Dendritic cell treated with granulocyte-macrophage colony-stimulating factor and Interleukin-4, amounts not matched to agents 40 ng/mL and 50 ng/mL, for 4 days (primary cell): ENCODE measurements at regions not wholly inside any gene's neighbourhood (a gene's known extent, or its start where the extent isn't known, plus 50 kb on each side); places are given as distances from the start of the nearest gene placed in this dataset.

ENCODE experiments used
- H3K27ac Mint-ChIP-seq: one replicate; pipeline ENCODE4 v1.8.0; 2022; ENCODE audit warnings: mild to moderate bottlenecking, mixed read lengths
- H3K27me3 Mint-ChIP-seq: one replicate; pipeline ENCODE4 v1.8.0; 2022; ENCODE audit warnings: mild to moderate bottlenecking, mixed read lengths
- H3K36me3 Mint-ChIP-seq: one replicate; pipeline ENCODE4 v1.8.0; 2022; ENCODE audit warnings: low read depth, mixed read lengths
- H3K4me1 Mint-ChIP-seq: one replicate; pipeline ENCODE4 v1.8.0; 2022; ENCODE audit warnings: low read depth, mixed read lengths
- H3K4me3 Mint-ChIP-seq: one replicate; pipeline ENCODE4 v1.8.0; 2022; ENCODE audit warnings: mild to moderate bottlenecking, moderate library complexity, mixed read lengths
- H3K9me3 Mint-ChIP-seq: one replicate; pipeline ENCODE4 v1.8.0; 2022; ENCODE audit warnings: mixed read lengths
- intact Hi-C: fragments of 100-400 bp; cut with micrococcal nuclease; formaldehyde crosslinking; loops from one replicate; pipeline ENCODE4 v1.15.0; 2022

DNA sequence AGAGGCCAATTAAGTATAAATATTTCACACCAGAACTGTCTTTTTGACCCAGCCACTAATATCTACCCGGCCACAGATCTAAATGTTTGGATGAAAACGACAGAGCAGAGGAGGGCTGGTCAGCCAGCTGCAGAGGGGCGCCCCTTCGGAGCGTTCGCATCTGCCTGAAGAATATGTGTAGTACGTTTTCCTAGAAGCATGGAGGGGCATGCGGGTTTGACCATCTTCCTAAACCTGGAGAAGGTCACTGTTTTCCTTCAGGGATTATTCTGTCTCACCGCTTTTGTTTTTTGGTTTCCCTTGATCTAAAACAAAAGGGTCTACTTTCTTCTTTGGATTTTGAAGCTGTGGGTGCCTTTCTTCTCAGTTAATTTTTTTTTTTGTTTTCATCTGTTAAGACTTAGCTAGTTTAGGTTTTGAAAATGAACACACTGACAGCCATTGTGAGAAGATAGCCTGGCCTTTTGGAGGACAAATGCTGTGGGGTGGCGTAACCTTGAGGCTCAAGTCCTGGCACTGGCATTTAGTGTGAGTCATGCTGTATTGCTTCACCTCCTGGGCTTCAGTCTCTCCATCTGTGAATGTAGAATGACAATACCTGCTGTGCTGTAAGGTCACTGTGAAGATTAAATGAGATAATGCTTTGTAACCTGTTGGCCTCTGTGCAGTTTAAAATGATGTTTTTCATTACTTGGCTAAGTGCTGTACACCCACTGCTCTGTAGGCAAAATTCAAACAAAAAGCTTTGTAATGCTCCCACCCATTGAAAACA is 74.1 kb upstream of the IRF2BP2 start:
- H3K36me3 Mint-ChIP-seq: peaks cover 8% of the 10 kb centered on the region
- H3K27me3 Mint-ChIP-seq: no peaks in the 10 kb centered on the region
- H3K9me3 Mint-ChIP-seq: peaks cover 9% of the 10 kb centered on the region
- H3K4me1 Mint-ChIP-seq: peaks cover 8% of the 10 kb centered on the region
- H3K27ac Mint-ChIP-seq: peak overlapping the region; percentile 33
- intact Hi-C loops: no loop called here
- no peak overlapping the region for H3K4me3 Mint-ChIP-seq

DNA sequence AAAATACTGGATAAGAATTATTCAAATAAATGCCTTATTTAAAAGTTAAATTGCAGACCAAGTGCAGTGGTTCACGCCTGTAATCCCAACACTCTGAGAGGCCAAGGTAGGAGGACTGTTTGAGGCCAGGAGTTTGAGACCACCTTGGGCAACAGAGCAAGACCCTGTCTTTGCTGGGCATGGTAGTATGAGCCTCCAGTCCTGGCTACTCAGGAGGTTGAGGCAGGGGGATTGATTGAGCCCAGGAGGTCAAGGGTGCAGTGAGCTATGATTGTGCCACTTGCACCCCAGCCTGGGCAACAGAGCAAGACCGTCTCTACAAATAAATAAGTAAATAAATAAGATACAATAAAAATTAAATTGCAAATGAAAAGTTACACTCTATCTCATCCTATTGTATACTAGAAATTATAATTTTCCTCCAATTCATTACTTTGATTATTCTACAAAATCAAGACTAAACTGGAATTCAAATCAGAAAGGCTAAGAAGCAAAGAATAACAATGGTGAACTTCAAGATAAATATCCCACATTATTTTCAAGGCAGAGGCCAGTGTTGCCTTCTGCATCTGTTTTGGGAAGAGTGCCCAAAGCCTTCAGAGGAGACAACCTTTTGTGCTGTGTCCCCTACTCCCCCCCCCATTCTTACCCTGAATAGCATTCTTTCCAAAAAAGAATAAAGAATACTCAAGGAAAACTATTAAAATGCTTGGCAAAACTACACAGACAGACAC is 73.3 kb upstream of the IRF2BP2 start:
- Mint-ChIP-seq H3K4me1 (peaks cover 8% of the 10 kb centered on the region), H3K36me3 (peaks cover 8% of the 10 kb centered on the region), H3K4me3 (no peak overlapping the region), H3K27me3 (no peaks in the 10 kb centered on the region), H3K27ac (peak overlapping the region; percentile 33), H3K9me3 (peaks cover 9% of the 10 kb centered on the region)
- intact Hi-C loops: no loop called here

DNA sequence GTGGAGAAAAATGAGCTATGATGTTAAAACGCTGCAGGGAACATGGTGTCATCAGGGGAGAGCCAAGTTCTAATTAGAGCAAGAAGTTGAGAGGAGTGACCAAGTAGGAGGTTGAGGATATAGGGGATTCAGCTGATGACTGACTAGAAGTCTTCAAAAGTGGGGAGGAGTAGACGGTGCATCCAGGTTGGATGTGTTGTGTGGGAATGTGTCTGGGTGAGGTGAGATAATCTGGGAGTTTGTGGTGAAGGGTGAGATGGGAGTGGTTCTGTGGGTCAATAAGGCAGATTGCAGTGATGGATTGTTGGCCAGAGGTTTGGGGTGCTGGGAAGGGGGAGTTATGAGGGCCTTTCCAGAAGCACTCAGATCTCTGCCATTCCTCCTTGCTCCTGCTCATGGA is 72.0 kb upstream of the IRF2BP2 start:
- intact Hi-C loops: no loop called here
- Mint-ChIP-seq H3K27ac (no peak overlapping the region), H3K4me3 (no peak overlapping the region), H3K27me3 (no peaks in the 10 kb centered on the region), H3K4me1 (peaks cover 8% of the 10 kb centered on the region), H3K9me3 (peaks cover 9% of the 10 kb centered on the region), H3K36me3 (peaks cover 8% of the 10 kb centered on the region)

DNA sequence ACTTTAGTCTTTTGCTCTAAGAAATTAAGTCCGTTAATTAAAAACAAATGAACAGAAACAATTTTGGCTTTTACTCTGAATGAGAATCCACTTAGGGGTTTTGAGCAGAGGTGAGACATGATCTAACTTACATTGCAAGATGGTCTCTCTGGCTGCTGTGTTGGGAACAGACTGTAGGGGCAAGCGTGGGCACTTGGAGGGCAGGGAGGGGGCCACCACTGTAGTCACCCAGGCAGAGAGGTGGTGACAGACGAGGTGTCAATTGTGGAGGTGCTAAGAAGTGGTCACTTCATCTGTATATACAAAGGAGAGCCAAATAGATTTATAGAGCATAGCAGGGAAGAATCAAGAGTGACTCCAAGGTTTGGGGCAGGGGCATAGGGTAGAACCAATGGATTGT is 71.1 kb upstream of the IRF2BP2 start:
- H3K4me1 Mint-ChIP-seq: peaks cover 13% of the 10 kb centered on the region
- H3K27ac Mint-ChIP-seq: no peak overlapping the region
- H3K9me3 Mint-ChIP-seq: peaks cover 9% of the 10 kb centered on the region
- intact Hi-C loops: no loop called here
- no peaks in the 10 kb centered on the region for H3K27me3 Mint-ChIP-seq
- no peak overlapping the region for H3K4me3 Mint-ChIP-seq
- H3K36me3 Mint-ChIP-seq: peaks cover 8% of the 10 kb centered on the region

DNA sequence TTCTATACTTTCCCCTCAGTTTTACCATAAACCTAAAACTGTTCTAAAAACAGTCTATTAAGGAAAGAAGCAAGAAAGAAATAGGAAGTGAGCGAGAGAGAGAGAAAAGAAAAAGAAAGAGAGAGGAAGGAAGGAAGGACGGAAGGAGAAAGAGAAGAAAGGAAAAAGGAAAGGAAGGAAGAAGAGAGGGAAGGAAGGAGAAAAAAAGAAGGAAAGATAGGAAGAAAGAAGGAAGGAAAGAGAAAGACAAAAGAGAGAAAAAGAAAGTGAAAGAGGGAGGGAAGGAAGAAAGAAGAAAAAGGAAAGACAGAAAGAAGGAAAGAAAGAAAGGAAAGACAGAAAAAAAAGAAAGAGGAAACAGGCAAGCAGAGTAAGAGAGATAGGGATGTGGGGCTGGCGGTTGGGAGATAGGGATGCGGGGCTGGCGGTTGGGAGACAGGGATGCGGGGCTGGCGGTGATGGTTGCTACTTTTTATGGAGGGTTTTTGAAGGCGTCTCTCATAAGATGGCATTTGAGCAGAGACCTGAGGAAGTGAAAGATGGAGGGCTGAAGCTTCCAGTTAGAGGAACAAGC is 70.4 kb upstream of the IRF2BP2 start:
- Mint-ChIP-seq H3K27ac (no peak overlapping the region), H3K4me1 (peaks cover 20% of the 10 kb centered on the region), H3K9me3 (peaks cover 3% of the 10 kb centered on the region), H3K36me3 (peaks cover 2% of the 10 kb centered on the region), H3K27me3 (no peaks in the 10 kb centered on the region), H3K4me3 (no peak overlapping the region)
- intact Hi-C loops: no loop called here

DNA sequence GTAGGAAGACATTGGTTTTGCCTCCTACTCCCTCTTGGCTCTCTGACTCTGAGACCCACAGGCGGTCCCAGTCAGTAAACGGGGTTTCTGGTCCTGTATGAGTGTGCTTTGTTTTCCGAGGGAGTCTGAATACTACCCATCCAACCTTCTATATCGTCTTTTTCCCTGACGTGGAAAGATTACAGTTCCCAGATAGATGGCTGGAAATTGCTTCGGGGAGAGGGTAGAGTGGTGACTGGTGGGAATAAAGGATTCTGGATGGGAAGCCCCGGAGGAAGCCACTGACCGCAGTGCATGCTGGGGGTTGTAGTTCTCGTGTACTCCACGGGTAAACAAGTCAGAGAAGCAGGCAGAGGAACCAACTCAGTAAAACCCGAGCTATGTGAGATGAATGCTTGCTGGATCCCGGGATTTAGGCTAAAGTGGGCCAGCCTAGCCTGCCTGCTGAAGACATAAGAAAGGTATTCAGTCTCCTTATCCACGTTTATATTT is 66.2 kb upstream of the IRF2BP2 start:
- Mint-ChIP-seq H3K36me3 (no peaks in the 10 kb centered on the region), H3K27ac (peak overlapping the region; percentile 62), H3K4me3 (peak overlapping the region; percentile 67), H3K4me1 (peaks cover 25% of the 10 kb centered on the region), H3K9me3 (no peaks in the 10 kb centered on the region), H3K27me3 (no peaks in the 10 kb centered on the region)
- intact Hi-C loops: no loop called here

DNA sequence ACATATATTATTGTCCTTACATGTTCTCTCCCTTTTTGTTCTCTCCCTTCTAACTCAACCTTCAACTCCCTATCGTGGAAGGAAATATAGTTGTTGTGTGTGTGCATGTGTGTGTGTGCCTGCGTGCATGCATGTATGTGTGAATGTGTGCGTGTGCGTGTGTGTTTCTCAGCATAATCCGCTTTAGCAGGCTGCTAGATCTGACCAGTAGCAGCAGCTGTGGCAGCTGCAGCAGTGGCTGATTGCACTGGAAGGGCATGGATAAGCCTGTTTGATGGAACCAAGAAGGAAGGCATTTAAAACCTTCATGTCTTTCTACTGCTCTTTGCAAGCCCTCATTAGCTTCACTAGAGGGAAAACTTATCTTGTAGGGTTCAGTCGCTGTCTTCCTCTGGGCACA is 65.6 kb upstream of the IRF2BP2 start:
- no peaks in the 10 kb centered on the region for H3K36me3 Mint-ChIP-seq
- peak overlapping the region; percentile 62 for H3K27ac Mint-ChIP-seq
- H3K27me3 Mint-ChIP-seq: no peaks in the 10 kb centered on the region
- intact Hi-C loops: no loop called here
- H3K4me1 Mint-ChIP-seq: peaks cover 25% of the 10 kb centered on the region
- H3K9me3 Mint-ChIP-seq: no peaks in the 10 kb centered on the region
- H3K4me3 Mint-ChIP-seq: no peak overlapping the region

DNA sequence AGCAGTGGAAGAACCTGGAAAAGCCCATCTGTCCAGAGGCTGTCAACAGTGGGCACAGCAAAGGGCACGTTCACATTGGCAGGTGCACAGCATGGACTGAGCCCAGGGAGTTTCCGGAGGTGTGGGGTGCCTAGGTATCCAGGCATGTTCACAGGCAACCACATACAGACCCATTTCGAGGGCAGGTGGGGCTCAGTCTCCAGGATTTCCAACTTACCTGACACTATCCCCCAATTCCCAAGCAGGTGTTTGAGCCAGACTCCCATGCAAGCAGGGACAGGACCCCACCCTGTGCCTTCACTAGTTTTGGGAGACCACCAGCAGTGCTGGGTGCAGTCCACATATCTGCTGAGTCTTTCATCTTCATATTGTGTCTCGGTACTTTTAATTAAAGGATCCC is 65.0 kb upstream of the IRF2BP2 start:
- H3K27me3 Mint-ChIP-seq: no peaks in the 10 kb centered on the region
- intact Hi-C loops: no loop called here
- no peaks in the 10 kb centered on the region for H3K9me3 Mint-ChIP-seq
- no peak overlapping the region for H3K27ac Mint-ChIP-seq
- H3K4me3 Mint-ChIP-seq: no peak overlapping the region
- no peaks in the 10 kb centered on the region for H3K36me3 Mint-ChIP-seq
- H3K4me1 Mint-ChIP-seq: peaks cover 25% of the 10 kb centered on the region

DNA sequence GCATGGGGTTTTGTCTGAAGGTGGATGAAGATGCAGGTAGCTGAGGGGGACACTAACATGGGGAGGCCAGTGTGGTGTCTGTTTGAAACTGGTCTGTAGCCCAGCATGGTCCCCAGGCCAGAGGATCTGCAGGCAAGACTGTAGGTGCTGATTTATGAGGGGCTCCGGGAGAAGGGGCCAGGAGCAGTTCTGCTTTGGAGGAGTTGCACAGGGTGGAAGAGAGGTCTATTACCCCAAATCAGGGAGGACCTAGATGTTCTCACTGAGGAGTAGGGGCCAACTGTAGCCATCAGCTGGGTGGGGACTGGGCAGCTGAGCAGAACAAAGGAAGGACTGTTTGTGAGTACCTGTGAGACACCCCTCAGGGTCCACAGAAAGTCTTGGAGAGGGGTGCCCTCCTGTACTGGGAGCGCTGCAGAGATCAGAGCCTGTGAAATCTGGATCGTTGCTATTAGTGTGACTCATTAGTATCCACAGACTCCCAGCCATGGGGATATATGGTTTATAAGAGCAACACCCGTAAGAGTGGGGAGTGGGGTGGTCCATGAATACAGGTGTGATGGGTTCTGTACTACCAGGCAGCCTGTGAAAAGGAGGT is 64.3 kb upstream of the IRF2BP2 start:
- Mint-ChIP-seq H3K27me3 (no peaks in the 10 kb centered on the region), H3K9me3 (no peaks in the 10 kb centered on the region), H3K27ac (no peak overlapping the region), H3K36me3 (no peaks in the 10 kb centered on the region), H3K4me3 (no peak overlapping the region), H3K4me1 (peaks cover 25% of the 10 kb centered on the region)
- intact Hi-C loops: no loop called here

DNA sequence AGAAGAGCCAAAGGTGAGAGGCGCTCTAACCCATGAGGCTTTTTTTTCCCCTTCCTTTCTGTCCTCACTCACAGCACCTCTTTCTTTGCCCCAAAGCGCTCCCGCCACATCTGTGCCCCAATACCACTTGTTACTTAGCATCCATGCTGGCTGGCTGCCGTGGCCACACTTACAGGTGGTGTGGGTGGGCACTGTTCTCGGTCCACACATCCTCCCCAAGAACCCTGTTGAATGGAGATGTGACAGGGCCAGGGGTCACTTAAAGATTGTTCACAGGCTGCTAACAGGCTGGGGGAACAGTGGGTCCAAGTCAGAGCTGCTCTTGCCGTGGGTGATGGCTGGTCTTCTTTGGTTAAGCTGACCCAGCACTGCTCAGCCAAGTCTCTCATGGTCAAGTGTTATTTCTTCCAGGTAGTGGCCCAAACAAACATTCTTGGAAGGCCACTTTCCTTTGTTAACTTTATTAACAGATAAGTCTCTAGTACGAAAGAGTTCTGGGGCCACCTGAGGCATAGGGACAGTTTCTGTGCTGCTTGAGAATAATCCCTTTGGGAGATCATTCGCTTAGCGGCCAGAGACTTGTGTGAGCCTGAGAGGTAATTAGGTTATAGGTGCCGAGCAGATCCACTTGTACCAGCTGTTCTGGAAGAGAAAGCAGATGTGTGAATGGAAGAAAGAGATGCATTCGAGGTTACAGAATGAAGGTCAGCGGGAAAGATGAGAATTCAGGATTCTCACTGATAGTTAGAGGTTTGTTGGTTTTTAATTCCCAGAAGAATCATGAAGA is 62.6 kb upstream of the IRF2BP2 start:
- Mint-ChIP-seq H3K27me3 (no peaks in the 10 kb centered on the region), H3K27ac (no peak overlapping the region), H3K36me3 (no peaks in the 10 kb centered on the region), H3K9me3 (peaks cover 5% of the 10 kb centered on the region), H3K4me1 (peaks cover 25% of the 10 kb centered on the region), H3K4me3 (no peak overlapping the region)
- intact Hi-C loops: no loop called here

DNA sequence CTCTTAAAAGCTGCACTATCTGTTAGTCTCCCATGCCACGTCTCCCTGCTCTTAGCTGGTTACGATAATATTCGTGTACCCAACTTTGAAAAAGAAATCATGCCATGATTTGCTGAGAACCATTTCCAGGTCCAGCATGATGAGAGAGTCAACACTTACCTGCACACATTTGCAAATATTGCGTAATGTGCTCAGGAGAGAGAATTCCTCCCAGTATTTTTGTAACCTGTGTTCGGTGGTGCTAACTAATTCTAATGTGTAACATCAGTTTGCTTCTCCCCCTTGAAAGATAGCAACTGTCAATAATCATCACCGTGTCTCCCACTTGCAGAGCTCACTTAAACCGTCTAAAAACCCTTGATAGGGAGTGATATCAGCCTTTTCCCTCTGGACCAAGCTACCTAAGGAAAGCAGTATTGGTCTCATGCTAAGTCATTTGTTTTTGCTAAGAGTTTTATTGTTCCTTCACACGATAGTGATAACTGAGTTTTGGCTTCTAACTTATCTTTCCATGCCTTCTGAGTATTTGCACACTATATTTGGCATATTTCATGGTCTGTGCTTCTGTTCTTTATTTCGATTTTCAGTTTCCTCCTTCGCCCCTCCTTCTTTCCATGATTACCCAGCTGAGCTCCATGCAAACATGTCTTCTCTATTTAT is 61.1 kb upstream of the IRF2BP2 start:
- intact Hi-C loops: loop anchor here (2.0 kb wide), 1 partner anchor 76 kb away; no protein-coding TSS in a partner anchor
- Mint-ChIP-seq H3K4me3 (no peak overlapping the region), H3K27me3 (no peaks in the 10 kb centered on the region), H3K36me3 (no peaks in the 10 kb centered on the region), H3K27ac (no peak overlapping the region), H3K9me3 (peaks cover 9% of the 10 kb centered on the region), H3K4me1 (peaks cover 24% of the 10 kb centered on the region)

DNA sequence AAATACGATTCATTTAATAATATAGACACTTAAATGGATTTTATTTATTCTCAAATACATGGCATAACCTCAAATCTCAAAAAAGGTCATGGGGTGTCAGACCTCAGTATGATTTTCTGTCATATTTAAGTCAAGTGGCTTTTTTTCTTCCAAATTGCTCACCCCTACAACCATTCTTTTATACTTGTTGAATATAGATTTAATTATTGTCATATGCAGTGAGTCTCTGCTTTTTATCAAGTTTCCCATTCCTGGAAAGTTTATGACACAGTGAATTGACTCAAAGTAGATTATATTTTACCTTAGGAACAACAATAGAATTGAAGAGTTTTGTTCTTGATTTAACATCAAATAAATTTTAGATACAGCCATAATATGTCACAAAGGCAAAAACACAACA is 59.5 kb upstream of the IRF2BP2 start:
- Mint-ChIP-seq H3K4me3 (no peak overlapping the region), H3K36me3 (no peaks in the 10 kb centered on the region), H3K27ac (no peak overlapping the region), H3K9me3 (peaks cover 9% of the 10 kb centered on the region), H3K27me3 (no peaks in the 10 kb centered on the region), H3K4me1 (peaks cover 31% of the 10 kb centered on the region)
- intact Hi-C loops: no loop called here

DNA sequence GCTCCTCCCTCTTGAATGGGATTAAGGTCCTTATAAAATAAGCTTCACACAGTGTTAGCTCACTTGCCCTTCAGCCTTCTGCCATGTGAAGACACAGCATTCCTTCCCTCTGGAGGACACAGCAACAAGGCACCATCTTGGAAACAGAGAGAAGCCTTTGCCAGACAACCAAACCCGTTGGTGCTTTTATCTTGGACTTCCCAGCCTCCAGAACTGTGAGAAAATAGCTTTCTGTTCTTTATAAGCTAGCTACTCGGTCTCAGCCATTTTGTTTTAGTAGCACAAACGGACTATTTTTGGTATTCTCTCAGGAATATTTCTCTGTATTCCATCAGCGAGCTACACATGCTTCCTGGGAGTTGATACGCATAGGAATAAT is 58.6 kb upstream of the IRF2BP2 start:
- Mint-ChIP-seq H3K27ac (no peak overlapping the region), H3K4me1 (peaks cover 37% of the 10 kb centered on the region), H3K27me3 (no peaks in the 10 kb centered on the region), H3K36me3 (no peaks in the 10 kb centered on the region), H3K4me3 (no peak overlapping the region), H3K9me3 (peaks cover 9% of the 10 kb centered on the region)
- intact Hi-C loops: no loop called here
